A549 (cell line): ENCODE measurements at regions not wholly inside any gene's neighbourhood (a gene's known extent, or its start where the extent isn't known, plus 50 kb on each side); places are given as distances from the start of the nearest gene placed in this dataset.

ENCODE experiments used
- BHLHE40 ChIP-seq: IDR thresholded peaks from 2 replicates; pipeline ENCODE4 v1.6.1; 2012; ENCODE audit warnings: low read depth, low read length, inconsistent platforms
- CTCF ChIP-seq: fragments of >200 bp; sonication (Bioruptor Twin); formaldehyde crosslinking; IDR thresholded peaks from 3 replicates; pipeline ENCODE4 v1.5.1; 2016
- ELK1 ChIP-seq: fragments of 150-350 bp; IDR thresholded peaks from 2 replicates; pipeline ENCODE4 v1.6.1; 2014; ENCODE audit warnings: low read depth, mild to moderate bottlenecking, low read length
- EP300 ChIP-seq, 2 experiments: fragments of >200 bp; sonication (Bioruptor Twin); formaldehyde crosslinking; IDR thresholded peaks; 2 replicates in 1 of 2; 3 replicates in 1 of 2; pipeline ENCODE4 v1.6.1; 2016 to 2017
- MAZ ChIP-seq: fragments of 150-350 bp; IDR thresholded peaks from 2 replicates; pipeline ENCODE4 v1.6.1; 2014; ENCODE audit warnings: antibody characterized with exemption, low read depth, low read length, borderline replicate concordance
- PHF8 ChIP-seq: fragments of 200-600 bp; sonication (generic); IDR thresholded peaks from 2 replicates; pipeline ENCODE4 v1.6.1; 2016; ENCODE audit warnings: low read depth, mild to moderate bottlenecking, antibody characterized with exemption, moderate library complexity, borderline replicate concordance
- RFX5 ChIP-seq: fragments of 450-650 bp; IDR thresholded peaks from 2 replicates; pipeline ENCODE4 v1.7.1; 2014; ENCODE audit warnings: antibody characterized with exemption, mild to moderate bottlenecking, moderate library complexity
- SMC3 ChIP-seq: fragments of >200 bp; sonication (Bioruptor Twin); formaldehyde crosslinking; IDR thresholded peaks from 3 replicates; pipeline ENCODE4 v1.6.1; 2018; ENCODE audit warnings: inconsistent platforms
- ZSCAN20 ChIP-seq: fragments of 250-450 bp; sonication (Bioruptor Pico); IDR thresholded peaks from 2 replicates; pipeline ENCODE4 v1.8.0; 2022; ENCODE audit warnings: mild to moderate bottlenecking, moderate library complexity

- no peak for TF ChIP-seq BHLHE40
- TF ChIP-seq RFX5 = no peak
- no peak for TF ChIP-seq ELK1
- no peak for TF ChIP-seq EP300 (IDR thresholded peaks at IDR 0.05)
- TF ChIP-seq CTCF = no peak
- TF ChIP-seq SMC3 = no peak
- no peak for TF ChIP-seq ZSCAN20 (CRISPR knock-in tag)
- TF ChIP-seq MAZ = no peak
- TF ChIP-seq PHF8 = no peak
Measured at GRCh38 chr21:41627428-41627827, 119.5 kb upstream of the TMPRSS2 start.
